Fibroblast of mammary gland (primary cell): ENCODE measurements at regions not wholly inside any gene's neighbourhood (a gene's known extent, or its start where the extent isn't known, plus 50 kb on each side); places are given as distances from the start of the nearest gene placed in this dataset.

Source experiments
- DNase-seq: peaks from one replicate; pipeline ENCODE4 v3.0.0-alpha.2; 2010; ENCODE audit warnings: low read depth
- H3K4me3 ChIP-seq: 2 replicates; pipeline ENCODE4 v1.5.1; 2011; ENCODE audit warnings: low read depth, mild to moderate bottlenecking, low read length, moderate library complexity; ENCODE audit not compliant: control insufficient read depth
- CTCF ChIP-seq: conservative IDR thresholded peaks from 2 replicates; pipeline ENCODE4 v1.5.1; 2011; ENCODE audit warnings: low read depth, low read length, inconsistent platforms; ENCODE audit not compliant: control insufficient read depth, insufficient read depth

- no peak for TF ChIP-seq CTCF
- peak; percentile 56 for DNase-seq
- H3K4me3 ChIP-seq = no peak overlapping the region
Measured at GRCh38 chr9:107650321-107650720, 160.8 kb upstream of the KLF4 start.

DNA sequence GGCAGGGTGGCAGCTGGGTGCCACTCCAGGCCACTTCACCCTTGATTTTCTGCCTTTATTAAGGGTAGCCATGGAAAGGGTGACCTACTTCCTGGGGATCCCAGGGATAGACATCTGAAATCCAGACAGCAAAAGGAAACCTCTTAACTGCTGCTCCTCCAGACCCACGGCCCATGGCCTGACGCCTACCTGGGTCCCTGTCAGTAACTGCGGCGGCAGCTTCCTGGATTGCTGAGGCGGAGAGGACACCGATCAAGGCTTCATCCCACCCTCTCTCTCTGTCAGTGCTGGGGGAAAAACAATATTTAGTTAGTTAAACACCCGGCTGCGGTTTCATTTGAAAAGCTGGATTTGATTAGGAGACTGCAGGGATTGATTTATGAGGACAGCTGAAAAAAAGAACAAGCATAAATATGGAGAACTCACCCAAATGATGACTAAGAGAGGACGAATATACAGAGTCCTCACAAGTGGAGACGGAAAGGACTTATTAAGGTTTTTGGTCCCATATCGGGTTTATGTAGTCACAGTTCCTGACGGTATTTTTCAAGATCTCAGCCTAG is 158.7 kb upstream of the KLF4 start:
- no peak overlapping the region for H3K4me3 ChIP-seq
- DNase-seq = peak; percentile 84
- no peak for TF ChIP-seq CTCF

DNA sequence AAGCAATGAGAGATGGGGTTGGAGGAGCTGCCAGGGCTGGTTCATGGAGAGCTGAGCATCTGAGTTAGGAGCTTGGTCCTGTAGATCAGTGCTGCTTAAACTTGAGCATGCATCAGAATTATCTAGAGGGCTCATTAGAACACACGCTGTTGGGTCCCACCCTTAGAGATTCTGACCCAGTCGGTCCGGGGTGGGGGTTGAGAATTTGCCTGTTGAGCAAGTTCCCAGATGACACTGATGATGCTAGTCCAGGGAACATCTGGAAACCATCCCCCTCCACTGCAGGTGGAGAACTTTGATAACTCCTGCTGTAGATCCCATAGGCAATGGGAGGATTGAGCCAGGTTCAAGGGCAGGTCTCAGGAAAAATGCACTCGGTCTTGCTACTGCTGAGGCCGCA is 158.0 kb upstream of the KLF4 start:
- no peak overlapping the region for H3K4me3 ChIP-seq
- TF ChIP-seq CTCF = no peak
- no peak for DNase-seq

DNA sequence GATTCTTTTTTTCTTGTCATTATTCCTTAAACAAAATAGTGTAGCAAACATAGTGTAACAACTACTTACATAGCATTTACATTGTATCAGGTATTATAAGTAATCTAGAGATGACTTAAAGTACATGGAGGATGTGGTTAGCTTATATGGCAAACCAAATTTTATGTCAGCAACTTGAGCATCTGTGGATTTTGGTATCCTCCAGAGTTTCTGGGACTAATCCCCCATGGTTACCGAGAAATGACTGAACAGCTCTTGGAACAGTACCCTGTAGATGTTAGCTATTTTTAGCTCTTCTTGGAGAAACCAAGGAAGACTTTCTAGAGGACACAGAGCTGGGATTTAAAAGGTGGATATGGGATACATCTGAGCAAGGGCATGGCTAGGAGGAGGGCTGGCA is 157.6 kb upstream of the KLF4 start:
- no peak for TF ChIP-seq CTCF
- DNase-seq = no peak
- H3K4me3 ChIP-seq = no peak overlapping the region

GRCh38 chr9:107645464-107645833 is 155.9 kb upstream of the KLF4 start:
- DNase-seq = no peak
- TF ChIP-seq CTCF = no peak
- no peak overlapping the region for H3K4me3 ChIP-seq

DNA sequence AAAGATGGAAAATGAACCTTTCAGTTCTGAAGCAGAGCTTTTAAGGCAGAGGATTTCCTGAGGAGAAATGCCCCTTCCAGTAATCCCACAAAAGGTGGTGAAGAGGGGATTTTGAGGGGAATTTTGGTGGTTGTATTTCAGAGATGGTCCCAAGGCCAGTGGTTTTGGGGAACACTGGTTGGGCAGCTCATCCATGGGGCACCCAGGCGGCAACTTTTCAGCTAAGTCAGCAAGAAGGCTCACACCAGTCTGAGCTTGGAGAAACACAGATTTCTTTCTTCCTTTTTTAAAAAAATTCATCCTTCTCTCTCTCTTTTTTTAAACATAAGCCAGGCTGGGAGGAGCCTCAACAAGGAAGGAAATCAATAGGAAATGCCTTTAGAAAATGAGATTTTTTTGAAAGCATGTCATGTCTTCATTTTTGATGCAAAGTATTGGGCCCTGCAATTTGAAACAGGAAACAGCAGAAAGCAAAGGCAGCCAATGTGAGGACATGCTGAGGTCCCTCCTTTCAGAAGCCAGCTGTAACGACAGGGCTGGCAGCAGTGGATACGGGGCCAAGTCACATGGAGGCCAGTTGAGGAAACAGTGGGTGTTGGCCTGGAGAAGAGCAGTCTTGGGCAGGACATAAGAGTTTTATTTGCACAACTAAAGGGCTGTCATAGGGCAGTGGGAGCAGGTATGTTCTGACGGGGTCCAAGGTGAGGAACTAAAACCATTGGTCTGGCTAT is 155.3 kb upstream of the KLF4 start:
- no peak for DNase-seq
- no peak for TF ChIP-seq CTCF
- H3K4me3 ChIP-seq = no peak overlapping the region
